ENCODE measurements at regions not wholly inside any gene's neighbourhood (a gene's known extent, or its start where the extent isn't known, plus 50 kb on each side); places are given as distances from the start of the nearest gene placed in this dataset.

- TF ChIP-seq POLR2AphosphoS5 (IDR thresholded peaks at IDR 0.05; ENCODE audit: low read depth, low read length) (no peak), TAF1 (IDR thresholded peaks at IDR 0.05; ENCODE audit: borderline replicate concordance, insufficient read depth, low read length) (no peak), SIN3A (IDR thresholded peaks at IDR 0.05; ENCODE audit: borderline replicate concordance, insufficient read depth, low read length) (no peak)
Observed at GRCh38 chr3:150230037-150230436, 178.1 kb upstream of the TSC22D2 start.

All from PFSK-1 (cell line).